HEK293 (cell line): ENCODE measurements at regions not wholly inside any gene's neighbourhood (a gene's known extent, or its start where the extent isn't known, plus 50 kb on each side); places are given as distances from the start of the nearest gene placed in this dataset.

Experiments
- CTCF ChIA-PET: fragments of 350-600 bp; formaldehyde crosslinking; extraction: SDS; loops from one replicate; lab custom pipeline; 2021; ENCODE audit warnings: antibody characterized with exemption; lab: Yijun Ruan, JAX
- POLR2A ChIA-PET: fragments of 300-600 bp; formaldehyde crosslinking; extraction: SDS; loops from one replicate; lab custom pipeline; 2020; ENCODE audit warnings: antibody characterized with exemption, inconsistent platforms; lab: Yijun Ruan, JAX
- H3K27ac ChIP-seq: fragments of 200-500 bp; sonication (Bioruptor generic); 2 replicates; pipeline ENCODE4 v1.5.1; 2014; ENCODE audit warnings: low read depth, low read length, control low read depth, inconsistent platforms; ENCODE audit errors: extremely low read depth
- H3K36me3 ChIP-seq, 2 experiments: fragments of 200-500 bp in 1 of 2; sonication (Bioruptor generic) in 1 of 2; 1 replicate in 1 of 2; 2 replicates in 1 of 2; pipeline ENCODE4 v1.5.1; 2014 to 2017; ENCODE audit warnings: inconsistent platforms in 2 of 2, low read length in 2 of 2; ENCODE audit not compliant: control insufficient read depth in 2 of 2, insufficient read depth in 1 of 2
- H3K4me1 ChIP-seq: fragments of 200-500 bp; sonication (Bioruptor generic); 2 replicates; pipeline ENCODE4 v1.5.1; 2014; ENCODE audit warnings: mild to moderate bottlenecking, low read length, inconsistent platforms; ENCODE audit not compliant: control insufficient read depth, insufficient read depth
- H3K4me3 ChIP-seq: 2 replicates; pipeline ENCODE4 v1.5.1; 2011; ENCODE audit warnings: low read depth, mild to moderate bottlenecking, control low read depth, low read length, moderate library complexity
- H3K9me3 ChIP-seq: fragments of 200-500 bp; sonication (Bioruptor generic); 2 replicates; pipeline ENCODE4 v1.5.1; 2014; ENCODE audit warnings: low read depth, low read length, inconsistent platforms; ENCODE audit not compliant: control insufficient read depth, insufficient read depth
- GLI4 ChIP-seq: fragments of 450-650 bp; formaldehyde crosslinking; IDR thresholded peaks from 2 replicates; pipeline ENCODE4 v1.5.1; 2016; ENCODE audit warnings: missing biosample characterization, missing genetic modification characterization
- MYNN ChIP-seq: fragments of 450-650 bp; formaldehyde crosslinking; IDR thresholded peaks from 2 replicates; pipeline ENCODE4 v1.5.1; 2016; ENCODE audit warnings: missing biosample characterization, missing genetic modification characterization, borderline replicate concordance
- PRDM1 ChIP-seq: fragments of 450-650 bp; formaldehyde crosslinking; IDR thresholded peaks from 2 replicates; pipeline ENCODE4; 2016; ENCODE audit warnings: missing biosample characterization, missing genetic modification characterization
- ZBTB20 ChIP-seq: fragments of 450-650 bp; formaldehyde crosslinking; IDR thresholded peaks from 2 replicates; pipeline ENCODE4 v1.5.1; 2016; ENCODE audit warnings: missing biosample characterization, missing genetic modification characterization
- ZFP41 ChIP-seq: fragments of 450-650 bp; formaldehyde crosslinking; IDR thresholded peaks from 2 replicates; pipeline ENCODE4 v1.5.1; 2016; ENCODE audit warnings: missing biosample characterization, missing genetic modification characterization, borderline replicate concordance
- ZNF133 ChIP-seq: fragments of 450-650 bp; formaldehyde crosslinking; IDR thresholded peaks from 2 replicates; pipeline ENCODE4 v1.5.1; 2016; ENCODE audit warnings: missing biosample characterization, missing genetic modification characterization
- ZNF140 ChIP-seq: fragments of 450-650 bp; formaldehyde crosslinking; IDR thresholded peaks from 2 replicates; pipeline ENCODE4 v1.5.1; 2016; ENCODE audit warnings: missing biosample characterization, missing genetic modification characterization
- ZNF394 ChIP-seq: fragments of 450-650 bp; formaldehyde crosslinking; IDR thresholded peaks from 2 replicates; pipeline ENCODE4 v1.5.1; 2016; ENCODE audit warnings: missing biosample characterization, missing genetic modification characterization, mild to moderate bottlenecking, moderate library complexity, borderline replicate concordance
- ZNF521 ChIP-seq: fragments of 450-650 bp; formaldehyde crosslinking; IDR thresholded peaks from 2 replicates; pipeline ENCODE4 v1.5.1; 2017; ENCODE audit warnings: missing biosample characterization, mild to moderate bottlenecking, missing genetic modification characterization
- ZNF654 ChIP-seq: fragments of 450-650 bp; formaldehyde crosslinking; IDR thresholded peaks from 2 replicates; pipeline ENCODE4 v1.5.1; 2016; ENCODE audit warnings: low read depth, missing biosample characterization, missing genetic modification characterization
- ZNF660 ChIP-seq: fragments of 450-650 bp; IDR thresholded peaks from 2 replicates; pipeline ENCODE4 v1.5.1; 2018; ENCODE audit warnings: missing biosample characterization, mild to moderate bottlenecking, missing genetic modification characterization
- ZNF677 ChIP-seq: fragments of 450-650 bp; IDR thresholded peaks from 2 replicates; pipeline ENCODE4 v1.5.0; 2018; ENCODE audit warnings: missing biosample characterization, mild to moderate bottlenecking, missing genetic modification characterization, moderate library complexity
- ZNF785 ChIP-seq: fragments of 450-650 bp; formaldehyde crosslinking; IDR thresholded peaks from 2 replicates; pipeline ENCODE4 v1.5.1; 2016; ENCODE audit warnings: missing biosample characterization, missing genetic modification characterization
- ZSCAN16 ChIP-seq: fragments of 450-650 bp; formaldehyde crosslinking; IDR thresholded peaks from 2 replicates; pipeline ENCODE4 v1.5.1; 2016; ENCODE audit warnings: missing biosample characterization, missing genetic modification characterization
- TF ChIP-seq, protein P1 (sequence below): fragments of 450-650 bp; formaldehyde crosslinking; IDR thresholded peaks from 2 replicates; pipeline ENCODE4 v1.5.1; 2016; ENCODE audit warnings: missing biosample characterization, missing genetic modification characterization
- TF ChIP-seq, protein P2 (sequence below): fragments of 450-650 bp; formaldehyde crosslinking; IDR thresholded peaks from 2 replicates; pipeline ENCODE4 v1.5.1; 2016; ENCODE audit warnings: missing biosample characterization, missing genetic modification characterization
- TF ChIP-seq, protein P3 (sequence below): fragments of 450-650 bp; formaldehyde crosslinking; IDR thresholded peaks from 2 replicates; pipeline ENCODE4 v1.5.1; 2016; ENCODE audit warnings: missing biosample characterization, missing genetic modification characterization
- TF ChIP-seq, protein P4 (sequence below): fragments of 450-650 bp; formaldehyde crosslinking; IDR thresholded peaks from 2 replicates; pipeline ENCODE4 v1.5.1; 2016; ENCODE audit warnings: missing biosample characterization, missing genetic modification characterization
- TF ChIP-seq, protein P5 (sequence below): fragments of 450-650 bp; formaldehyde crosslinking; IDR thresholded peaks from 2 replicates; pipeline ENCODE4 v1.5.1; 2016; ENCODE audit warnings: missing biosample characterization, missing genetic modification characterization, borderline replicate concordance

DNA sequence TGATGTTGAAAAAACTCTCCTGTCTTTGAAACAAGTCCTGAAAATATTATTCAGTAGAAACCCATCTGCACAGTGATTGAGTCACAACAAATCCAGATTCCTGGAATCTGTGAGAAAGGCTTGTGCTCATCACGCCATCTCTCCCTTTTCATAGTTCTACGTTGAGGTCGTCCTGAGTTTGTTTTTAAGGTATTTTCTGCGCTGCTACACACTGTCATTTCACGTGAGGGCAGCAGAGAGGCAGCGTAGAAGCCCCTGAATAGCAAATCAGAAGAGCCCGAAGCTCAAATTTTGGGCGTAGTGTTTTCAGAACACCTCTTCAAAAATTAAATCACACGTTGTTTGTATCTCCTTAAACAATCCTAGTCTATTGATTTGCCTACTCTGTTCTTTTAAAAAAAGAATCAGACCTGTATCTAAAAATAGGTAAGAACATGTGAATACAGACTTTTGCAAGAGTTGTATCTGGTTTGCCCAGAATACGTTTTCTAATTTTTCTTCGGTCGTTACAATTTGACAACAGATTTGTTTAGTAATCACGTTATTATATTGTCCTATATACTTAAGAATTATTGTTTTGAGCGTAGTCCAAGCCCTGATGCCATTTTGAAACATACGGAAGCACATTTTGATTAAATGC, 61.6 kb upstream of the SLC38A11 start:
- ChIA-PET CTCF (interaction anchor here (0.5 to 7.1 kb wide), 66 partner anchors 9 to 1111 kb away, joined by 3 to 236 read pairs (median 3); partner anchors contain the start of genes SCN1A, SCN2A and SCN3A), POLR2A (no interaction called here)
- H3K4me1 ChIP-seq = no peaks in the 10 kb centered on the region
- H3K9me3 ChIP-seq = no peaks in the 10 kb centered on the region
- TF ChIP-seq ZNF521 (tag by site-specific recombination) (no peak), ZNF677 (no peak), ZNF140 (tag by site-specific recombination) (no peak), PRDM1 (no peak), ZFP41 (tag by site-specific recombination) (no peak), ZSCAN16 (tag by site-specific recombination) (peak; percentile 95), ZBTB20 (tag by site-specific recombination) (peak; percentile 69; the same call in 1 of the 2 replicates), ZNF654 (tag by site-specific recombination) (peak; percentile 57), ZNF394 (tag by site-specific recombination) (no peak), ZNF785 (no peak), ZNF133 (tag by site-specific recombination) (no peak), GLI4 (tag by site-specific recombination) (no peak), ZNF660 (tag by site-specific recombination) (peak; percentile 34; the same call in 1 of the 2 replicates), MYNN (tag by site-specific recombination) (no peak)
- TF ChIP-seq, protein P1, sequence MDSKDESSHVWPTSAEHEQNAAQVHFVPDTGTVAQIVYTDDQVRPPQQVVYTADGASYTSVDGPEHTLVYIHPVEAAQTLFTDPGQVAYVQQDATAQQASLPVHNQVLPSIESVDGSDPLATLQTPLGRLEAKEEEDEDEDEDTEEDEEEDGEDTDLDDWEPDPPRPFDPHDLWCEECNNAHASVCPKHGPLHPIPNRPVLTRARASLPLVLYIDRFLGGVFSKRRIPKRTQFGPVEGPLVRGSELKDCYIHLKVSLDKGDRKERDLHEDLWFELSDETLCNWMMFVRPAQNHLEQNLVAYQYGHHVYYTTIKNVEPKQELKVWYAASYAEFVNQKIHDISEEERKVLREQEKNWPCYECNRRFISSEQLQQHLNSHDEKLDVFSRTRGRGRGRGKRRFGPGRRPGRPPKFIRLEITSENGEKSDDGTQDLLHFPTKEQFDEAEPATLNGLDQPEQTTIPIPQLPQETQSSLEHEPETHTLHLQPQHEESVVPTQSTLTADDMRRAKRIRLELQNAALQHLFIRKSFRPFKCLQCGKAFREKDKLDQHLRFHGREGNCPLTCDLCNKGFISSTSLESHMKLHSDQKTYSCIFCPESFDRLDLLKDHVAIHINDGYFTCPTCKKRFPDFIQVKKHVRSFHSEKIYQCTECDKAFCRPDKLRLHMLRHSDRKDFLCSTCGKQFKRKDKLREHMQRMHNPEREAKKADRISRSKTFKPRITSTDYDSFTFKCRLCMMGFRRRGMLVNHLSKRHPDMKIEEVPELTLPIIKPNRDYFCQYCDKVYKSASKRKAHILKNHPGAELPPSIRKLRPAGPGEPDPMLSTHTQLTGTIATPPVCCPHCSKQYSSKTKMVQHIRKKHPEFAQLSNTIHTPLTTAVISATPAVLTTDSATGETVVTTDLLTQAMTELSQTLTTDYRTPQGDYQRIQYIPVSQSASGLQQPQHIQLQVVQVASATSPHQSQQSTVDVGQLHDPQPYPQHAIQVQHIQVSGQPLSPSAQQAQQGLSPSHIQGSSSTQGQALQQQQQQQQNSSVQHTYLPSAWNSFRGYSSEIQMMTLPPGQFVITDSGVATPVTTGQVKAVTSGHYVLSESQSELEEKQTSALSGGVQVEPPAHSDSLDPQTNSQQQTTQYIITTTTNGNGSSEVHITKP (tag by site-specific recombination) = 0 out of 2 replicates have a peak, but pooled peaks have one; percentile 42
- TF ChIP-seq, protein P2, sequence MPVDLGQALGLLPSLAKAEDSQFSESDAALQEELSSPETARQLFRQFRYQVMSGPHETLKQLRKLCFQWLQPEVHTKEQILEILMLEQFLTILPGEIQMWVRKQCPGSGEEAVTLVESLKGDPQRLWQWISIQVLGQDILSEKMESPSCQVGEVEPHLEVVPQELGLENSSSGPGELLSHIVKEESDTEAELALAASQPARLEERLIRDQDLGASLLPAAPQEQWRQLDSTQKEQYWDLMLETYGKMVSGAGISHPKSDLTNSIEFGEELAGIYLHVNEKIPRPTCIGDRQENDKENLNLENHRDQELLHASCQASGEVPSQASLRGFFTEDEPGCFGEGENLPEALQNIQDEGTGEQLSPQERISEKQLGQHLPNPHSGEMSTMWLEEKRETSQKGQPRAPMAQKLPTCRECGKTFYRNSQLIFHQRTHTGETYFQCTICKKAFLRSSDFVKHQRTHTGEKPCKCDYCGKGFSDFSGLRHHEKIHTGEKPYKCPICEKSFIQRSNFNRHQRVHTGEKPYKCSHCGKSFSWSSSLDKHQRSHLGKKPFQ = no peak
- TF ChIP-seq, protein P3, sequence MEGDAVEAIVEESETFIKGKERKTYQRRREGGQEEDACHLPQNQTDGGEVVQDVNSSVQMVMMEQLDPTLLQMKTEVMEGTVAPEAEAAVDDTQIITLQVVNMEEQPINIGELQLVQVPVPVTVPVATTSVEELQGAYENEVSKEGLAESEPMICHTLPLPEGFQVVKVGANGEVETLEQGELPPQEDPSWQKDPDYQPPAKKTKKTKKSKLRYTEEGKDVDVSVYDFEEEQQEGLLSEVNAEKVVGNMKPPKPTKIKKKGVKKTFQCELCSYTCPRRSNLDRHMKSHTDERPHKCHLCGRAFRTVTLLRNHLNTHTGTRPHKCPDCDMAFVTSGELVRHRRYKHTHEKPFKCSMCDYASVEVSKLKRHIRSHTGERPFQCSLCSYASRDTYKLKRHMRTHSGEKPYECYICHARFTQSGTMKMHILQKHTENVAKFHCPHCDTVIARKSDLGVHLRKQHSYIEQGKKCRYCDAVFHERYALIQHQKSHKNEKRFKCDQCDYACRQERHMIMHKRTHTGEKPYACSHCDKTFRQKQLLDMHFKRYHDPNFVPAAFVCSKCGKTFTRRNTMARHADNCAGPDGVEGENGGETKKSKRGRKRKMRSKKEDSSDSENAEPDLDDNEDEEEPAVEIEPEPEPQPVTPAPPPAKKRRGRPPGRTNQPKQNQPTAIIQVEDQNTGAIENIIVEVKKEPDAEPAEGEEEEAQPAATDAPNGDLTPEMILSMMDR (tag by site-specific recombination) = peak; percentile 61
- TF ChIP-seq, protein P4, sequence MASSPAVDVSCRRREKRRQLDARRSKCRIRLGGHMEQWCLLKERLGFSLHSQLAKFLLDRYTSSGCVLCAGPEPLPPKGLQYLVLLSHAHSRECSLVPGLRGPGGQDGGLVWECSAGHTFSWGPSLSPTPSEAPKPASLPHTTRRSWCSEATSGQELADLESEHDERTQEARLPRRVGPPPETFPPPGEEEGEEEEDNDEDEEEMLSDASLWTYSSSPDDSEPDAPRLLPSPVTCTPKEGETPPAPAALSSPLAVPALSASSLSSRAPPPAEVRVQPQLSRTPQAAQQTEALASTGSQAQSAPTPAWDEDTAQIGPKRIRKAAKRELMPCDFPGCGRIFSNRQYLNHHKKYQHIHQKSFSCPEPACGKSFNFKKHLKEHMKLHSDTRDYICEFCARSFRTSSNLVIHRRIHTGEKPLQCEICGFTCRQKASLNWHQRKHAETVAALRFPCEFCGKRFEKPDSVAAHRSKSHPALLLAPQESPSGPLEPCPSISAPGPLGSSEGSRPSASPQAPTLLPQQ = no peak
- TF ChIP-seq, protein P5, sequence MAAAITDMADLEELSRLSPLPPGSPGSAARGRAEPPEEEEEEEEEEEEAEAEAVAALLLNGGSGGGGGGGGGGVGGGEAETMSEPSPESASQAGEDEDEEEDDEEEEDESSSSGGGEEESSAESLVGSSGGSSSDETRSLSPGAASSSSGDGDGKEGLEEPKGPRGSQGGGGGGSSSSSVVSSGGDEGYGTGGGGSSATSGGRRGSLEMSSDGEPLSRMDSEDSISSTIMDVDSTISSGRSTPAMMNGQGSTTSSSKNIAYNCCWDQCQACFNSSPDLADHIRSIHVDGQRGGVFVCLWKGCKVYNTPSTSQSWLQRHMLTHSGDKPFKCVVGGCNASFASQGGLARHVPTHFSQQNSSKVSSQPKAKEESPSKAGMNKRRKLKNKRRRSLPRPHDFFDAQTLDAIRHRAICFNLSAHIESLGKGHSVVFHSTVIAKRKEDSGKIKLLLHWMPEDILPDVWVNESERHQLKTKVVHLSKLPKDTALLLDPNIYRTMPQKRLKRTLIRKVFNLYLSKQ = no peak
- no peak overlapping the region for H3K27ac ChIP-seq
- no peak overlapping the region for H3K4me3 ChIP-seq
- no peaks in the 10 kb centered on the region for H3K36me3 ChIP-seq
